Stimulated activated CD4-positive, alpha-beta T cell treated with anti-CD3 and anti-CD28 coated beads, Interleukin-15, amount 100 ng/mL, for 24 hours (primary cell): ENCODE measurements at regions not wholly inside any gene's neighbourhood (a gene's known extent, or its start where the extent isn't known, plus 50 kb on each side); places are given as distances from the start of the nearest gene placed in this dataset.

Source experiments
- DNase-seq: peaks from one replicate; pipeline ENCODE4 v3.0.0-alpha.2; 2020

DNA sequence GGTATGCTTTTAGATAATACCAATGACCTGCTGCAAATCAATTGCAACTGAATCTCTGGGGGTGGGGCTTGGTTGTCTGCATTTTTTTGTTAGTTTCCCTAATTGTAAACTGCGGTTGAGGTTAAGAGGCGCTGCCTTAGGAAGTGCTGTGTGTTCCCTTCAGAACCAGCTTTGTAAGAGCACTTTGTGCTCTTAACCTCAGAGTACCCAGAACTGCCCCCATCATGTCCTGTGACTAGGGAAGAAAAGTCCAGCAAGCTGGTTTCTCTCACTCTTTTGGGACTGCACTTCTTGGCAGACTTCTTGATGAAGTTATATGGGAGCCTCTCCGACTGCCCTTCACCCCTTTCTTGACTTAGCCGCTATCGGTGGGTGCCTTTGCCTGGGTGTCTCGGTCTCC lies 245.5 kb upstream of the CXCR4 start:
- DNase-seq: no peak

DNA sequence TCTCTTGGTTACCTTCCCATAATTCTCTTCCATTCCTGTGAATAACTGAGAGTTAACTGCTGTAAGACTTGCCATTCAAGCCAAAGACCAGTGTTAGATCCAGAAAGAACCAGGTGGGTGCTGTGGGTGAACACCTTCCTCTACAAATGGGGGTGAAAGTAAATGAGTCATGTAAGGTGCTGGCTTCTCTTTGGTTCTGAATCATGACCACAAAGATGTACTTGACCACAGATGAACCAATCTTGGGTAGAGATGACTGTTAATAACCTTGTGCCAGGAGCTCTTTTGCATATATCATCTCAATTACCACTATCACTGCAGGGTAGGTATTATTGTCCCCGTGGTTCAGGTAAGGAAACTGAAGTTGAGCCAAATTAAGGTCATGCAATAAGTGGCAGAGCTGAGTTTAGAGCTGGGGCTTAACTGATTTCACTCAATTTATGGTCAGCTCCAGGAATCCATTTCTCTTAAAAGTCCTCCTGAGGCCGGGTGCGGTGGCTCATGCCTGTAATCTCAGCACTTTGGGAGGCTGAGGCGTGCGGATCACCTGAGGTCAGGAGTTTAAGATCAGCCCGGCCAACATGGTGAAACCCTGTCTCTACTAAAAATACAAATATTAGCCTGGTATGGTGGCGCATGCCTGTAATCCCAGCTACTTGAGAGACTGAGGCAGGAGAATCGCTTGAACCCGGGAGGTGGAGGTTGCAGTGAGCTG lies 244.9 kb upstream of the CXCR4 start:
- DNase-seq: peak; percentile 49

DNA sequence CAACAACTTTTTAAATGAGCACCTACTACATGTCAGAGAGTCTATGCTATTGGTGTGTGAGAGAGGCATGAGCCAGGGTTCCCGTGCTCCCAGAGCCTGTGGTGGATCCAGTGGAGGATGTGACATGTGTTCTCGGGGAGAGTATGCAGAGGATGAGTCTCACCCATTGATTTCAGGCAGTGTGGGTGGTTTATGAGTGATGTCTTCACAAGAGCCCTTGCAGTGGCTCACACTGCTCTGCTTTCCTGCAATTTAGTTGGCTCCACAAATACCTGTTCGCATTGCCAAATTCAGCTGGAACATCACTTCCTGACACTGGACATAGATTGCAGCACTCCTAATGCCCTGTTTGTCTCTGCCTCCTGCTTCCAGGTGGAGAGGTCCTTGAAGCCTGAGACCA lies 243.6 kb upstream of the CXCR4 start:
- peak; percentile 39 for DNase-seq

DNA sequence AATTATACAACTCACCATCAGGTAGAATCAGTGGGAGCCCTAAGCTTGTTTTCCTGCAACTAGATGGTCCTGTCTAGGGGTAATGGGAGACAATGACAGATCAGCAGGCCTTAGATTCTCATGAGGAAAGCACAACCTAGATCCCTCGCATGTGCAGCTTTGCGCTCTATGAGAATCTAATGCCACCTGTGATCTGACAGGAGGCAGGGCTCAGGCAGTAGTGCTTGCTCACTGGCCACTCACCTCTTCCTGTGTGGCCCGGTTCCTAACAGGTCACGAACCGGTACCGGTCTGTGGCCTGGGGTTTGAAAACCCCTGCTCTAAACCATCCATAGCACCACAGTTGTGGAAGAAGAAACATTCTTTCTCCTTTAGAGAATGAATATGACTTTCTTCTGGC lies 242.8 kb upstream of the CXCR4 start:
- no peak for DNase-seq

DNA sequence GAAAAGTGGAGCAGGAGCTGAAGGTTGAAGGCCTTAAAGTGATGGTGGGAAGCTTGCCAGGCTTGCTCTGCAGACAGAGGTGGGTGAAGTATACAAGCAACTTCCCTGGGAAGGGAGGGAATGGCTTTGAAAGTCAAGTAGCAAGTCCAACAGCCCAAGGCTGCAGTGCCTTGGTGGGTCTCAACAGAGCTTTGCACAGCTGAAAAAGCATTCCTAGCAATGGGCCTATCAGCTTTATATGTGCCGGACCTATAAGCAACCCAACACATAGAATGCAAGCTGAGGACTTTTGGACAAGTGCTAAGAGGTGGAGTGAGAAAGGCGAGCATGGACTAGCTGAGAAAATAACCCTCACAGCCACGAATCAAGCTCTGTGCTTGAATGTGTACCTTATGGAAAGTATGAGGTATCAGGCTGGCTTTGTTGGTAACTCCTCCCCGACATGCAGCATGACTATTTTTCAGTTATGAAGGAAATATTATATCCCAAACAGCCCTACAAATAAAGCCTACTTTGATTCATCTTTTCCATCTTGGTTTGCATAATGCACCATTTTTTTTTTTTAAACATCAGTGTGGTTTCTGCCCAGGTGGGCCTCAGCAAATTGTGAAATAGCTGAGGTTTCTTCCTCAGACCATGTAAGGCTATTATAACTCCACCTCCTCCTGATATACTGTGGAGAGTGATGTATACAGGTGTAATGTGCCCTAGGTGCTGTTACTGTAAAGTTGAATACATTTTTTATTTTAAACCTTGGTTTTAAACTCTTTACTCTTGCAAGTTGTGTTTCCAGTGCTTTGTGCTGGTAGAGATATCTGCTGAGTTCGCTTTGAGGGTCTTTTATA lies 241.4 kb upstream of the CXCR4 start:
- DNase-seq: no peak

DNA sequence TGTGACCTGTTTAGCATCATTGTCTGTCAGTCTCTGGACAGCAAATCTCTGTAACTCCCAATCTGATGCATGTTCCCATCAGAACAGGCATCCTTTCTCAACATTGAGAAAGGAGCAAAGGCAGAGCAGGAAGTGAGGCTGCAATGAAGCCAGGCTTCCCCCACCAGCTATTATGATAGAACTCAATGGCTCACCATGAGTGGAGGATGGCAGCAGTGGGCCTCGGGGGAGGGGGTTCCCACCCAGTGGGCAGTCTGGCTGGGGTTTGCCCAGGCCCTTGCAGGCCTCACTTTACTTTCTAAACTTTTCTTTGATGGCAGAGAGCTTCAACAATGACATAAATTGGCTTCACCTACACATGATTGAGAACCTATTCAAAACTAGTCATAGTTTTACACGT lies 240.6 kb upstream of the CXCR4 start:
- no peak for DNase-seq

DNA sequence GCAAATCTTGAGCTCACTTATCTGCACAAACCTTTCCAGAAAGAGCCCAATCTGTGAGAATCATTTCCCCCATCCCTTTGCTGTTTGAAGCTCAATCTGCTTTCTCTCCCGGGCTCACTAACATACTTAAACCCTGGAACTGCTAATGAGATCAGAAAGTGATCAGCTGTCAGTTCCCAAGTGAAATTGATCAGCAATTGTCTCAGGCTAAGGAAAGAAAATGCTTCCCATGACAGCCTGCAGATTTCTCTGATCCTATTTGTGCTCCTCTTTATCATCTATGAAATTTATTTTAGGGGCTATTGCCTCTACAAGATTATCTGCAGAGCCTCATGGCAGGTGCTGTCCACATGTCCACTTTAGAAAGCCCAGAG lies 239.0 kb upstream of the CXCR4 start:
- no peak for DNase-seq

DNA sequence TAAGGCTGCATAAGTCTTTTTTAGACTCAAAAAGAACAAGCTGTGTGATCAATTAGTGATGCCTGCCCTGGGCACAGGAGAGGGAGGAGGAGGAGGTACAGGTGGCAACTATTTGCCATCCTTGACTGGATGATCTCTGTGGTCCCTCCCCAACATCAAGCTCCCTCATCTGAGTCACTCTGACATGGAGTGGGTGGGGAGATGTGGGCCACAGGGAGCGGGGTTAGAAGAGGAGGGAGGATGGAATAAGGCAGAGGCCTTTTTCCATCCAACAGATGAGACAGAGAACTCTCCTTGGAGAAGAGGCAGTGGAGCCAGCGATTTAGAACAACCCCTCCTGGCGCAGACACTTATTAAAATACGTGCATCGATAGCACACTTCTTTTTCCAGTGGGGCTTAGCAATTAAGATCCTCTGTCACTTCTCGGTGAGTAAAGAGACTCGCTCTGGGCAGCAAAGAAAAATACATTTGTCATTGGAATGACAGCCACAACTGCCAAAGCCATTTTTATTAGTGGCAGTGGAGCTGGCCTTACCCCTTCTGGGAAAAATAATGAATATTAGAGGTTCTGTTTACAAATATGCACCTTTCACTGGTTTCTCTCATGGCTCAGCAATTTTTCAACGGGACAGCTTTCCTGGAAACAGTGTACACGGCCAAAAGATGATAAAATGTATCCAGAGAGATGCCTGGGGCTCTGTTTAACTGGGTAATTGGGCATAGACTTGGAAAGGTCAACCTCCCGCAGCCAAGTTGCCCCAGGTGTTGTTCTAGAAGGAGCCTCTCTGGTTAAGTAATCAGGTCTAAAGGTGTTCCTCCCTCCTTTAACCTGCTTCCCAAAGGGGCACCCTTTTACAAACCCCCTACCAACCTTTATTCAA lies 238.4 kb upstream of the CXCR4 start:
- no peak for DNase-seq

DNA sequence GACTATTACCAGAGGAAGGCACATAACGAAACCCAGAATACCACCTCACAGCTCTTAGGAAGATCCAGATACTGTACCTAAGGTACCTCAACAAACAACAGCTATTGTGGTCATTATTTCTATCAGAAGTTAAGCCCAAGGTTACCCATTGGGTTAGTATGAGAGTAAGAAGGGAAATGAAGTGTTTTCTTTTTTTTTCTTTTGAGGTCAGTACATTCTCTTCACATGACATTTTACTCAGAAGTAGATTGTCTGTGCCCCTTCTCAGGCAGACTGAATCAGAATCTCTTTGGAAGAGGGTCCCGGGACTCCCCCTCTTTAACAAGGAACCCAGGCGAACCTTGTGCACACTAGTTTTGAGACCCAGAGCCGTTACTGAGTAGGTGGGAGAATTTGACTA lies 233.7 kb upstream of the CXCR4 start:
- DNase-seq: no peak

DNA sequence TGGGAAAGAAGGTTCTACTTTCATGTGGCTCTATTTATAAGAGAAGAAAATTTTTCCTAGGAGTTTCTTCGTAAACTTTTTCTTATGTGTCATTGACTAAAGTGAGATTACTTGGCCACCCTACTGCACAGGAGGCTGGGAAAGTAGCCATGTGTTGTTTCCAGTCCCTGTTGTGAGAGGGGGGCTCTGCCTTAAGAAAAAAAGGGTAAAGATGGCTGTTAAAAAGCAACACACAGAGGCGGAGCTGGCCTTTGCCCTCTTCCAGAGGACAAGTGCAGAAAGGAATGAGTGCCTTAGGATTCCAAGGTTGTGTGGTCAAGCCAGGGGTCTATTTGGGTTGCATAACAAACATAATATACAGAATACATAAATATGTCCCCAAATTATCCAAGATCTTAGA lies 230.0 kb upstream of the CXCR4 start:
- DNase-seq: no peak

DNA sequence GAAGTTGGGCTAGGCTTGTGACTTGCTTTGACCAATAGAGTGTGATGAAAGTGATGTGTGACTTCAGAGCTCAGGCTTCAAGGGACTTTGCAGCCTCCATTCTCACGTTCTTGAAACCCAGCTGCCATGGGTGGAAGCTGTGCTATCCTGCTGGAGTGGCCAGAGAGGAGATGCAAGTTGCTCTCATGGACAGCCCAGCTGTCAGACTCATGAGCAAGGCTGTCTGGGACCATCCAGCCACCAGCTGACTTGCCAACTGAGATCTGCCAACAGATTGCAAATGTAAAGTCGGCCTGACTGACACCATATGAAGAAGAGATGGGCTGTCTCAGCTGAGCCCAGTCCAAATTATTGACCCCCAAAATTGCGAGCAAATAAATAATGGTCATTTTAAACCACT lies 226.4 kb upstream of the CXCR4 start:
- DNase-seq: no peak

DNA sequence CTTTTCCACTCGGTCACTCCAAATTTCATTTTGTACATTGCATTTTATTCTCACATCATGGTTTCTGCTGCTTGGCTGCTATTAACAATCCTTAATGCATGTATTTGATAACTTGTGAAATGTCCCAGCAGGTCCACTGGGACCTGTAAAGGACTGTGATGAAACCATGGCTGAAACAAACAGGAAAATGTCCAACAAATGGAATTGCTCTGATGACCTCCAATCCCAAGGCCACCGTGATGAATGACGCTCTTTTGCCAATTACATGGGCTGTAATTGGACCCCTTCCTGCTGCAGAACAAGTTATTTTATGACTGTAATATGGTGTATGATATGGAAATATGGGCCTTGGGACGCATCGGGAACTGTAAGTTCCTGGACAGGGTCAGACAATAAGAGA lies 224.2 kb upstream of the CXCR4 start:
- no peak for DNase-seq

DNA sequence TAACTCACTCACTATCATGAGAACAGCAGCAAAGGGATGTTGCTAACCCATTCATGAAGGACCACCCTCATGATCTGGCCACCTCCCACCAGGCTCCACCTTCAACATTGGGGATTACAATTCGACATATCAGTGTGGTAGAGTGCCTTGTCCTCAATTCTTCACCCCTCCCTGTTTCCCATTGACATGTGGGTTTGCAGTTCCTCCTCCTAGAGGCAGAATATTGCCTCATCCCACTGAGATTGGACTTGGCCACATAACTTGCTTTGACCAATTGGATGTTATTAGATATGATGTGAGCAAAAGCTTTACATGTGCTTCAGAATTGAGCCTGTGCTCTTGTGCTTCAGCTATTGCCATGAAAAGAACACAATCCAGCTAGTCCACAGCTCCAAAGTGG lies 217.0 kb upstream of the CXCR4 start:
- no peak for DNase-seq

DNA sequence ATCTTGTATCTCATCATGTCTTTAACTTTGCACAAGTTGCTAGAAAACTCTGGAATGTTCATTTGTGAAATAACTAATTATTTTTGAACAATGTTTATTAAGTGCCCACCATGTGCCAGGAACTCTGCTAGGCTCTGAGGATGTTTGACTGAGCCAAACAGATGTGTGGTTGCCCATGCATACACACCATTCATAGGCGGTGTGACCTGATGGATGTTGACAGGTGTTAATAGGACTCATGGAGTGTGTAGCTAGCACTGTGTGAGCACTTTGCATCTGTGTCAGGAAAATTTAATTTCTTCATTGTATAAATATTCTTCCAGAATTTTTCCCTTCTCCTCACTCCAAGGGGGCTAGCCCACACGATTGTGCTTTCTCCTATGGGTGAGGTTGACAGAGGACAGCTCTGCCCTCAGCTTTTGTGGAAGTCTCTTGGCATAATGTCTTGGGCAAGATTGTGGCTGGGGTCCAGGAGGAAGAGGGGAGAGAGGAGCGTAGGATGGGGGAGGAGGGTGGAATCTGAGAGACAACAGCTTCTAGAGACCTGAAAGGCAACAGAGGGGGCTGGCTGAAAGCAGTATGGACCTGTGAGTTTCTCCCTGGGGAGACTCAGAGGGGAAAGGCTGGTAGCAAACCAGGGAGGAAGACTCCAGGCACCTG lies 214.6 kb upstream of the CXCR4 start:
- DNase-seq: no peak

DNA sequence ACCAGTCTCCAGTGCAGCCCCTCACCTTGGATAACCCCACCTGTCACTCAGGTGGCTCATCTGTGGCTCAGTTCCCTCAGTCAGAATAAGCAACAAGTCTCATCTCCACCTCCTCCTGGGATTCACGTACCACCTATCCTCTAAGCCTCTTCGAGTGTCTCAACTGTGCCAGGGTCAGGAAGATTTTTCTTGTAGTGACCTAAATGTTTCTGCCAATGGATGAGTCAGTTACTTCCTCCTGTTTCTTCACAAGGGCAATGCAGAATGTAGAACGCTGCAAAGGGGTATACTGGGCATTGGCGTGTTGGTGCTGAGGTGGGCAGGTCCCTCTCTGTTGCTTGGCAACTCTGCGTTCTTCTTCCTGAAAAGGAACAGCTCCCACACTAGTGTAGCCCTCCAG lies 213.3 kb upstream of the CXCR4 start:
- DNase-seq: no peak

DNA sequence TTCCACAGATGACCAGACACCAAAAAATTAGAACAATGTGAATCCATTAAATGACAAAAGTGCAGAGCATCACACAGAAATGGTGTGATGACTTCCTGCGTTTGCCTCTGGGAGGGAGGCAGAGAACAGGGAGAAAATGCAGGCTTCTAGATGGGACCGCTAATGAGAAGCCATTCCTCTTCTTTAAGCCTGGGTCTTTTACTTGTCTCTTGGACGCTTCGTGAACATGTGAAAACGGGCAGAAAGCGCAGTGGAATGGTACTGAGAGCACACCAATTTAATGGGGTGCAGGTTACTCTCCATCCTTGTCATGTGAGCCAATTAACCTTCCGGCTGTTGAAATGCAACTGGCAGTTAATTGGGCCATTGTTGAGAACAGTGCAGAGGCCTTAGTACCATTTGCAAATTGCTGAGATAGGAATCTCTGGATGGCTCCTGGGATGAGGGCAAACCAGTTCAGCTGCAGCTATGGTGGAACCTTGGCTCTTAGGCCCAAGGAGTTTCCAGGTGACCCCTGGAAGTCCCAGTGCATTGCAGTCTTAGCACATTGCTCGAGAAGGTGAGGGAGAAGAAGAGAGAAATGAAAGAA lies 210.4 kb upstream of the CXCR4 start:
- no peak for DNase-seq

DNA sequence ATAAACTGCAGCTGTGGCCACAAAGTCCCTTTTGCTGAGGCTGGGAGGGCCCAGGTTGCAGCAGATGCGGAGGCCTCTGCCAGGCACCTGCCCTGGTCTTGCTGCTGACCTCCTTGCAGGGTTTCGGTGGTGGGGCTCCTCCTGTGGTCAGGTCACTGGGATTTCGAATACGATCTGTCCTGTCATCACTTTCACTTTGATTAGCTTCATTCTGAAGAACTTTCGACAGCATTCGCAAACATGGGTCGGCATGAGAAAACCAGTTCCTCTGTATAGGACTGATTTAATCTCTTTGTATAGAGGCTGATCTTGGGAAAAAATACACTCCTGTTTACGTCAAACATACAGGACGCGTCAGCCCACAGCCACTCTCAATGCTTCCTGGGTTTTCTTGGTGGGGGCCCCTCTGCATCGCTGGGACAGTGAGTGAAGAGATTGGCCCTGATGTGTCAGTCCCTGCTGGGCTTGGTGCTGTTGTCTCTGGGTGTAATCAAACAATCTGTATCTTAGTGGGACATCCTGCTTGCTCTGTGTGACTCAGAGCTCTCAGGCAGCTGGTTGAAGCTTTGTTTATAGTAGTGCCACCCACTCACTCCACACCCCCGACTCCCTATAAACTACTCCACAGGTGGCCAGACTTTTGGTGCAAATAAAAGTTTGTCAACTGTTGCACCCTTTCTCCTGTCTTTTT lies 209.4 kb upstream of the CXCR4 start:
- peak; percentile 86 for DNase-seq

DNA sequence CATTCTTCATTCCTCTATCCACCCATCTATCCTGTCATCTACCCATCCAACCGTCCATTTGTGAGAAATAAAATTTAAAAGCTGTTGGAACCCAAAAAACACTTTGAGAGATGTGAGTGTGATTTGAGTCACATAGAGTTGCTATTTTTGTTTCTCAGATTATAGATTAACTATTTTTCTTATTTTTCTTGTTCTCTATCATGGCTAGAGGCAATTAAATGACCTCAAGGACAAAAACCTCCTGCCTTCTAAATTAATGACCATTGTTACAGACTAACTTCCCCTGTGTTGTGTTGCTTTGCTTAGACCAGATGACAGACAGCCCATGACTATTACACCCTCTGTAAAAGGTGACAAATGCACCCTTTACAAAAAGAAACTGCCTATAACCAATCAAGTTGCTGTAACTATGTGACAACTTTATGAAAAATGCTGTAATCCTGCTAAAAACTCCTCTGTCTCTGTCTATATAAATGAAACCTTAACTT lies 207.9 kb upstream of the CXCR4 start:
- no peak for DNase-seq

DNA sequence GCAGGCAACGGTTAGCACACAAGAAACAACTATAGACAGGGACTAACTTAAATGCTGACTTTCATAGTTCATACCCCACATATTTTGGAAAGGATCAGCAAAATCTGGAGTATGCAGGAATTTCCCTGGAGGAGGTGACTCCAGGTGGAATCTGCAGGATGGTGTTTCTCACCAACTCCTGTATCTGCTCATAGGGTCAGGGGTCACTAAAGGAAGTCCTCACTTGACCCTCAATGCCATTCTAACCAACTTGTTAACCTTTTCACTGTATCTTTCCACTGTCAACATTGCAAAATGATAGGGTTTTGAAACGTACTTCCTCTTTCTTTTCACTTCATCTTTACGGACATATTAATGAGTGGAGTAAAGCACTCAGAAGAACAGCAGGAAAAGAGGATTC lies 207.0 kb upstream of the CXCR4 start:
- DNase-seq: no peak

DNA sequence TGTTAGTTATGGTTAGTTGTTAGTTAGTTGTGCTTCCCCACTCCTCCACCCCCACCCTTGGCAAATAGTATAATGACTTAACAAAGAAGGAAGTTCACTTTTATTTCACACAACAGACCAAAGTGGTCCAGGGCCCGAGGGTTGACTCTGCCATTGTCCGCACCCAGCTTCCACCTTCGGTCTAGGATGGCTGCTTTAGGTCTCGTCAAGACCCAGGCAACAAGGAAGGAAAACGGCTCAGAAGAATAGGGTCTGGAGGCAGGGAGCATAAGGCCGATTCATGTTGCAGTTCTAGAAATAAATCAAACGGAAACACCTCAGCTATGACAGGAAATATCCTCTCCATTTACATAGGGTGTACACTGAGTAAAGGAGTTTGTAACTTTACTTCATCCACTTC lies 206.0 kb upstream of the CXCR4 start:
- DNase-seq: no peak

DNA sequence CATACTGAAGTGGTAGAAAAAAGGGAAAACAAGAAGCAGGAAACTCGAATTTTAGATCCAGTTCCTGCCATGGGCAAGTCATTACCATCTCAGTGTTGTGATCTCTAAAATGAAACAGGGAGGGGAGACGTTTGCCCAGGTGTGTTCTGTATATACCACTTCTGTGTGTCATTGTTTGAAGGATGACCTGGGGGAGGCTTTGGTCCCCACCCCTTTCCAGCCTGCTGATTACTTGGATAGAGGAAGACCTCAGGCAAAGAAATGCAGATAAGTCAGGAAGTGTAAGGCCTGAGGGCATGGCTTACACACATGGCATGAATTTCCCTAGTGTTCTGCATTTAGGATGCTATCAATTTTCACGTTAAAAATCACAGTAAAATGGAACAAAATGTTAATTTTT lies 205.2 kb upstream of the CXCR4 start:
- no peak for DNase-seq

DNA sequence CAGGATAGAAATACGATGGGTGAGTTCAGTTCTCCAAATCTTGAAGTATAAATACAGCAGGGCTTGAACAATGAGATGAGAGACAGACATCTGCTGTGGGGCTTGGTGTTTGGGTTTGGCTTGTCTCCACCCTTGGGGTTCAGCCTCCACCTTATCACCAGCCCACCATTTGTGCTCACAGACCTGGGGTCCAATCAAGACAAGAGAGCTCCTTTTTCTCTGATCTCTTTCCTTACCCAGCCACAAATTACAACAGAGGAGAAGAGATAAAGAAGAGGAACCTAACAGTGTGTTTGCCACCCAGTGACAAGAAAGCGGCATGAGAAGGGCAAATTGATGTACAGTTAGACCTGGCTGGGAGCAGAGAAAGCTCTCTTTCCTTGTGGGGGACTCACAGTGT lies 204.5 kb upstream of the CXCR4 start:
- DNase-seq: no peak
